22Rv1 (cell line): ENCODE measurements at regions not wholly inside any gene's neighbourhood (a gene's known extent, or its start where the extent isn't known, plus 50 kb on each side); places are given as distances from the start of the nearest gene placed in this dataset.

Experiments
- H3K27ac ChIP-seq: fragments of 450-650 bp; 2 replicates; pipeline ENCODE4 v1.5.1; 2017
- ZFX ChIP-seq: fragments of 450-650 bp; IDR thresholded peaks from 2 replicates; pipeline ENCODE4 v1.6.1; 2017; ENCODE audit warnings: antibody characterized with exemption, borderline replicate concordance
- TF ChIP-seq, protein P1 (sequence below): fragments of 450-650 bp; IDR thresholded peaks from 2 replicates; pipeline ENCODE4 v1.5.1; 2017; ENCODE audit warnings: mild to moderate bottlenecking

GRCh38 chr1:234870020-234870981, 258.3 kb downstream of the TOMM20 start:
- no peak overlapping the region for H3K27ac ChIP-seq
- no peak for TF ChIP-seq ZFX
- TF ChIP-seq, protein P1, sequence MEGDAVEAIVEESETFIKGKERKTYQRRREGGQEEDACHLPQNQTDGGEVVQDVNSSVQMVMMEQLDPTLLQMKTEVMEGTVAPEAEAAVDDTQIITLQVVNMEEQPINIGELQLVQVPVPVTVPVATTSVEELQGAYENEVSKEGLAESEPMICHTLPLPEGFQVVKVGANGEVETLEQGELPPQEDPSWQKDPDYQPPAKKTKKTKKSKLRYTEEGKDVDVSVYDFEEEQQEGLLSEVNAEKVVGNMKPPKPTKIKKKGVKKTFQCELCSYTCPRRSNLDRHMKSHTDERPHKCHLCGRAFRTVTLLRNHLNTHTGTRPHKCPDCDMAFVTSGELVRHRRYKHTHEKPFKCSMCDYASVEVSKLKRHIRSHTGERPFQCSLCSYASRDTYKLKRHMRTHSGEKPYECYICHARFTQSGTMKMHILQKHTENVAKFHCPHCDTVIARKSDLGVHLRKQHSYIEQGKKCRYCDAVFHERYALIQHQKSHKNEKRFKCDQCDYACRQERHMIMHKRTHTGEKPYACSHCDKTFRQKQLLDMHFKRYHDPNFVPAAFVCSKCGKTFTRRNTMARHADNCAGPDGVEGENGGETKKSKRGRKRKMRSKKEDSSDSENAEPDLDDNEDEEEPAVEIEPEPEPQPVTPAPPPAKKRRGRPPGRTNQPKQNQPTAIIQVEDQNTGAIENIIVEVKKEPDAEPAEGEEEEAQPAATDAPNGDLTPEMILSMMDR, result no peak

DNA sequence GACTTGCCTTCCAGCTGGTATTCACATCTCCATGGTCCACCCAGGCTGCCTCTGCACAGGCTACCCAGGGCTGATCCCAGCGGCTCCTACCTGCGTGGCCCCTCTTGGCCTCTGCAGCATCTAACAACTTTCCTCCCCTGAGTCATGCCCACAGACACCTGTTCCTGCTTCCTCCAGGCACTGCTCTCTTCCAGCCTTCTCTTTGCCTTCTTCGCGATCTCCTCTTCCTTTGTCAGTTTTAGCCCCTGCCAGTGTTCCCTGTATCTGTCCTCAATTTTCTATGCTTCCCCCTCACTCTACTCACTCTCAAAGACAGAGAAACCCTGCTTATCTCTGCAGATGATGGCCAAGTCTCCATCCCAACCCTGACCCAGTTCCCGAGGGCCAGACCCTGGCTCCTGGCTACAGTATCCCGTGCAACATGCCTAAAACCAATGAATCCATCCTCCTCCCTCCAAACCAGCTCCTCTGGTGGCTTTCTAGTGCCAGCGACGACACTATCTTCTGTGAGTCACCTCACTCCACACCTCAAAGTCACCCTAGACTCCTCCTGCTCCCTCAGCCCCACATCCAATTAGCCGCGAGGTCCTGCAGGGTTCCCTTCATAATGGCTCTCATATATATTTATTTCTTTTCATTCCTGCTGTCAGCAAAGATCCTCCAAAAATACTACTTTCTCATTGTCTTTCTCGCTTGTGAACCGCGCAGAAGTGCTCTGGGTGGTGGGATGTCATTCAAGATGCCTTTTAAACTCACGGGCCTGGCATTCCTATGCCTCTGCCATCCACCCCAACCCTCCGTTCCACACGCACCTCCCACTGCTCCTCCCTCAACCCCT, 259.2 kb downstream of the TOMM20 start:
- no peak overlapping the region for H3K27ac ChIP-seq

DNA sequence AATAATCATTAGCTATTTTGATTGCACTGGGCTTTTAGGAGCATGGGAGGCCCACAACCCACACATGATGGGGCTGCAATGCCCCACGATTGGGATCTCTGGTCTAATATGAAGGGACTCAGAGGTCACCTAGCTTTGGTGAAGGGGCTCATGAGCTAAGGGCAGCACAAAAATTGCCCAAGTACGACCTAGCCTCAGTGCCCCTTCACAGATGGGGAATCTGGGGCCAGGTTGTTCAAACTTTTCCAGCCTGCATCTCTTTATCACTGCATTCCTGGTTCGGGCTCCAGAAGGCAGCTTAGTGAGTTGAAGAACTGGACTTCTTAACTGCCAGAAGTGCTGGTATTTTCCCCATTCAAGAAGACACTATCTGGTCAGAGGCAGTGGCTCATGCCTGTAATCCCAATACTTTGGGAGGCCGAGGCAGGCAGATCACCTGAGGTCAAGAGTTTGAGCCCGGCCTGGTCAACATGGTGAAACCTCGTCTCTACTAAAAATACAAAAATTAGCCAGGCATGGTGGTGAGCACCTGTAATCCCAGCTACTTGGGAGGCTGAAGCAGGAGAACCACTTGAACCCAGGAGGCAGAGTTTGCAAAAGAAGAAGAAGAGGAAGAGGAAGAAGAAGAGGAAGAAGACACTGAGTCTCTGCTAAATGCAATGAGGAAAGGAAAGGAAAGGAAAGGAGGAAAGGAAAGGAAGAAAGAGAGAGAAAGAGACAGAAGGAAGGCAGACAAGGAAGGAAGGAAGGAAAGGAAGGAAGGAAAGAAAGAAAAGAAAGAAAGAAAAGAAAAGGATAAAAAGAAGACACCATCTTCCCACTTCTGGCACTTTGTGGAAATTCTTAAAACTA, 258.5 kb upstream of the IRF2BP2 start:
- TF ChIP-seq, protein P1, result no peak
- TF ChIP-seq ZFX, result no peak
- no peak overlapping the region for H3K27ac ChIP-seq

More for the DNA sequence above, 259.2 kb downstream of the TOMM20 start:
- TF ChIP-seq, protein P1, result no peak
- no peak for TF ChIP-seq ZFX

GRCh38 chr1:234866007-234866866, 256.3 kb upstream of the IRF2BP2 start:
- H3K27ac ChIP-seq, result no peak overlapping the region
- TF ChIP-seq ZFX, result no peak
- TF ChIP-seq, protein P1, result no peak

DNA sequence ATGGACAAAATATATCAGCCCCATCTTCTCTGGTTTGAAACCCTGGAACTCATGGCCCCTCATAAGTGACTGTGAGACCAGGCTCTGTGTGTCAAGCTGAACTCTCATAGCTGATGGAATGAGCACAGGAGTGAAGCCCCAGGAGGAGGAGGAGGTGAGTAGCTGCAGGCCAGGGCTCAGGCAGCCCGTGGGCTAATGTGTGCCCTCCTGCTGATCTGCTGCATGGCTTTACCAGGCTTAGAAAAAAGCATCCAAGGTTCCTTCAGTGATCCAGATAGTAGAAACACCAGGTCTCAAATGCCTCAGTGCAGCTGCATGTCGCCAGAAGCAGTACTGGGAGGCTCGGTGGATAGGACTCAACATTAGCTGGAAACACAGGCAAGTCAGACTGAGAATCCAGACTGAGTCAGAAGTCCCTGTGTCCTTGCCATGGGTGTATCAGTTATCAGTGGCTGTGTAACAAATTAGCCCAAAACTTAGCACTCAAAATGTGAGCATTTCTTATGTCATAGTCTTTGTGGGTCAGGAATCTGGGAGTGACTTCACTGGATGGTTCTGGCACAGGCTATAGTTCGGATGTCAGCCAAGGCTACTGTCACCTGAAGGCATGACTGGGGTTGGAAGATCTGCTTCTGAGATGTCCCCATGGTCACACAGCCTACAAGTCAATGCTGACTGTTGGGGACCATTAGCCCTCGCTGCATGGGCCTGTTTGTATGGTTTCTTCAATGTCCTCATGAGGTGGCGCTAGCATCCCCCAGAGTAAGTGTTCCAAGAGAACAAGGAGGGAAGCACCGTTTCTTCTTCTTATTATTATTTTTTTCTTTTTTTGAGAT, 255.4 kb upstream of the IRF2BP2 start:
- H3K27ac ChIP-seq, result no peak overlapping the region
- TF ChIP-seq, protein P1, result no peak
- TF ChIP-seq ZFX, result no peak
